DOHH2 (cell line): ENCODE measurements at regions not wholly inside any gene's neighbourhood (a gene's known extent, or its start where the extent isn't known, plus 50 kb on each side); places are given as distances from the start of the nearest gene placed in this dataset.

Experiments used
- EZH2phosphoT487 ChIP-seq: fragments of 200-600 bp; sonication (generic); IDR thresholded peaks from 2 replicates; pipeline ENCODE4 v1.6.1; 2017; ENCODE audit warnings: borderline replicate concordance, mild to moderate bottlenecking, antibody characterized with exemption, low read length, moderate library complexity, mixed read lengths
- TF ChIP-seq, protein P1 (sequence below): fragments of 200-600 bp; sonication (generic); IDR thresholded peaks from one replicate; pipeline ENCODE4 v1.5.1; 2014; ENCODE audit warnings: antibody characterized with exemption, mild to moderate bottlenecking, low read depth, low read length; ENCODE audit not compliant: poor library complexity, severe bottlenecking

DNA sequence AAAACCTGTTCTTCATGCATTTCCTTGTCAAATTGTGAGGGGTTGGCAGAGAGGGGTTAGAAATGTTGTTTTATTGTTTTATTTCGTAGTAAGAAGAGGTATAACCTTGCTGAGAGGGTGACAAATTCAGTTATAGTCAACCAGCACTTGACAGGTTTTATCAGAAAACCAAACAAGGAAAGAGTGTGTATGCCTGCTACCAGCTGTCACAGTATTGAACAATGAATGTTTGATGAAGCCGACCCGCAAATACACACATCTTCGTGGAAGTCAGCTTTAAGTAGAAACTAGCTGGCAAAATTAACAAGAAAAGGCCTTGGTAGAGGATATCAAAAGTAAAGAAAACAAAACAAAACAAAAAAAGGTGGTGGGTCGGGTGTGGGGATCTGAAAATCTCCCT lies 214.6 kb upstream of the TLE4 start:
- TF ChIP-seq, protein P1, sequence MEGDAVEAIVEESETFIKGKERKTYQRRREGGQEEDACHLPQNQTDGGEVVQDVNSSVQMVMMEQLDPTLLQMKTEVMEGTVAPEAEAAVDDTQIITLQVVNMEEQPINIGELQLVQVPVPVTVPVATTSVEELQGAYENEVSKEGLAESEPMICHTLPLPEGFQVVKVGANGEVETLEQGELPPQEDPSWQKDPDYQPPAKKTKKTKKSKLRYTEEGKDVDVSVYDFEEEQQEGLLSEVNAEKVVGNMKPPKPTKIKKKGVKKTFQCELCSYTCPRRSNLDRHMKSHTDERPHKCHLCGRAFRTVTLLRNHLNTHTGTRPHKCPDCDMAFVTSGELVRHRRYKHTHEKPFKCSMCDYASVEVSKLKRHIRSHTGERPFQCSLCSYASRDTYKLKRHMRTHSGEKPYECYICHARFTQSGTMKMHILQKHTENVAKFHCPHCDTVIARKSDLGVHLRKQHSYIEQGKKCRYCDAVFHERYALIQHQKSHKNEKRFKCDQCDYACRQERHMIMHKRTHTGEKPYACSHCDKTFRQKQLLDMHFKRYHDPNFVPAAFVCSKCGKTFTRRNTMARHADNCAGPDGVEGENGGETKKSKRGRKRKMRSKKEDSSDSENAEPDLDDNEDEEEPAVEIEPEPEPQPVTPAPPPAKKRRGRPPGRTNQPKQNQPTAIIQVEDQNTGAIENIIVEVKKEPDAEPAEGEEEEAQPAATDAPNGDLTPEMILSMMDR: no peak
- TF ChIP-seq EZH2phosphoT487: no peak
